Activated CD4-positive, alpha-beta T cell treated with anti-CD3 and anti-CD28 coated beads, Interleukin-2, amount 10 ng/mL, durations not matched to agents 7 days and 5 days (primary cell): ENCODE measurements at regions not wholly inside any gene's neighbourhood (a gene's known extent, or its start where the extent isn't known, plus 50 kb on each side); places are given as distances from the start of the nearest gene placed in this dataset.

Source experiments
- CTCF ChIA-PET: fragments of 350-600 bp; sonication (Branson Sonifier 250); formaldehyde crosslinking; loops from one replicate; lab custom pipeline; 2021; ENCODE audit warnings: antibody characterized with exemption; lab: Charles Lee
- POLR2A ChIA-PET: fragments of 350-600 bp; sonication (Branson Sonifier 250); formaldehyde crosslinking; loops from one replicate; lab custom pipeline; 2021; ENCODE audit warnings: antibody characterized with exemption; lab: Charles Lee
- DNase-seq: peaks from one replicate; pipeline ENCODE4 v3.0.0-alpha.2; 2020
- H3K27ac Mint-ChIP-seq: one replicate; pipeline ENCODE4 v1.8.0; 2021; ENCODE audit warnings: mild to moderate bottlenecking, moderate library complexity, mixed read lengths
- H3K27me3 Mint-ChIP-seq: one replicate; pipeline ENCODE4 v1.8.0; 2021; ENCODE audit warnings: mixed read lengths
- H3K36me3 Mint-ChIP-seq: one replicate; pipeline ENCODE4 v1.8.0; 2021; ENCODE audit warnings: low read depth, mixed read lengths
- H3K4me1 Mint-ChIP-seq: one replicate; pipeline ENCODE4 v1.8.0; 2021; ENCODE audit warnings: mixed read lengths
- H3K4me3 Mint-ChIP-seq: one replicate; pipeline ENCODE4 v1.8.0; 2021; ENCODE audit warnings: mild to moderate bottlenecking, moderate library complexity, mixed read lengths
- H3K9me3 Mint-ChIP-seq: one replicate; pipeline ENCODE4 v1.8.0; 2021; ENCODE audit warnings: mixed read lengths

- no peaks in the 10 kb centered on the region for H3K27me3 Mint-ChIP-seq
- H3K36me3 Mint-ChIP-seq, result no peaks in the 10 kb centered on the region
- POLR2A ChIA-PET, result no interaction called here
- no peak for DNase-seq
- CTCF ChIA-PET, result no interaction called here
- H3K4me1 Mint-ChIP-seq, result no peaks in the 10 kb centered on the region
- peaks cover 2% of the 10 kb centered on the region for H3K9me3 Mint-ChIP-seq
- H3K4me3 Mint-ChIP-seq, result no peak overlapping the region
- no peak overlapping the region for H3K27ac Mint-ChIP-seq
These were observed 916.6 kb downstream of the SLC4A3 start for GRCh38 chr2:220544049-220544448.

GRCh38 chr2:220550995-220551700 is 923.7 kb downstream of the SLC4A3 start:
- no peaks in the 10 kb centered on the region for H3K4me1 Mint-ChIP-seq
- H3K4me3 Mint-ChIP-seq, result no peak overlapping the region
- no peaks in the 10 kb centered on the region for H3K36me3 Mint-ChIP-seq
- H3K27ac Mint-ChIP-seq, result no peak overlapping the region
- POLR2A ChIA-PET, result no interaction called here
- no peak for DNase-seq
- CTCF ChIA-PET, result no interaction called here
- H3K9me3 Mint-ChIP-seq, result no peaks in the 10 kb centered on the region
- H3K27me3 Mint-ChIP-seq, result no peaks in the 10 kb centered on the region

GRCh38 chr2:220552790-220553535 is 925.5 kb downstream of the SLC4A3 start:
- CTCF ChIA-PET, result no interaction called here
- H3K36me3 Mint-ChIP-seq, result no peaks in the 10 kb centered on the region
- H3K27me3 Mint-ChIP-seq, result no peaks in the 10 kb centered on the region

GRCh38 chr2:220555961-220556630 is 928.7 kb downstream of the SLC4A3 start:
- CTCF ChIA-PET, result no interaction called here
- Mint-ChIP-seq H3K36me3 (no peaks in the 10 kb centered on the region), H3K4me1 (no peaks in the 10 kb centered on the region), H3K27ac (no peak overlapping the region), H3K27me3 (no peaks in the 10 kb centered on the region), H3K4me3 (no peak overlapping the region), H3K9me3 (peaks cover 3% of the 10 kb centered on the region)
- no peak for DNase-seq
- POLR2A ChIA-PET, result no interaction called here

More at GRCh38 chr2:220552790-220553535, 925.5 kb downstream of the SLC4A3 start:
- no peak for DNase-seq
- H3K9me3 Mint-ChIP-seq, result no peaks in the 10 kb centered on the region
- no peak overlapping the region for H3K4me3 Mint-ChIP-seq
- POLR2A ChIA-PET, result no interaction called here
- no peaks in the 10 kb centered on the region for H3K4me1 Mint-ChIP-seq
- no peak overlapping the region for H3K27ac Mint-ChIP-seq

DNA sequence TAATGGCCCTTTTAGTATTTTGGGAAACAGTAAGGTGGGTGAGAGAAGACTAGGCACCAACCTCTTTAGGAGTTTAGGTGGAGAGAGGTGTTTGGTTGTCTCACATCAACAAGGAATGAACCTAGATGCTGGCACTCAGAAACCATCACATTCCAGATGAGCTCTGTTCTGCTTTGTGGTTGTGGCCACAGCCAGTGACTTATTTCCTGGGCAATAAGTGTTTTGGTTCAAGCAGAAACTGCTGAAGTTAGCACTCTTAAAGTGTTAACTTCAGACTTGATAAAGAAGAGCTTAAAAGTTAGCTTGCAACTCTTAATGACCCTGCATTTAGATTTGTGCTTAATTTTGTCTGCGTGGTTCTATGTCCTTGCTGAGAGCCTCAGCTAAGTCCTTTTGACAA is 929.2 kb downstream of the SLC4A3 start:
- Mint-ChIP-seq H3K27me3 (no peaks in the 10 kb centered on the region), H3K9me3 (peaks cover 3% of the 10 kb centered on the region), H3K4me1 (no peaks in the 10 kb centered on the region), H3K36me3 (no peaks in the 10 kb centered on the region), H3K4me3 (no peak overlapping the region), H3K27ac (no peak overlapping the region)
- POLR2A ChIA-PET, result no interaction called here
- DNase-seq, result no peak
- CTCF ChIA-PET, result no interaction called here

- Mint-ChIP-seq H3K27me3 (no peaks in the 10 kb centered on the region), H3K36me3 (no peaks in the 10 kb centered on the region), H3K27ac (no peak overlapping the region), H3K4me3 (no peak overlapping the region), H3K4me1 (no peaks in the 10 kb centered on the region), H3K9me3 (peaks cover 3% of the 10 kb centered on the region)
- CTCF ChIA-PET, result no interaction called here
- no peak for DNase-seq
- POLR2A ChIA-PET, result no interaction called here
These were observed 932.8 kb downstream of the SLC4A3 start for GRCh38 chr2:220560192-220560591.

- DNase-seq, result no peak
- peaks cover 3% of the 10 kb centered on the region for H3K9me3 Mint-ChIP-seq
- POLR2A ChIA-PET, result no interaction called here
- CTCF ChIA-PET, result no interaction called here
- no peaks in the 10 kb centered on the region for H3K36me3 Mint-ChIP-seq
- no peak overlapping the region for H3K27ac Mint-ChIP-seq
- H3K4me1 Mint-ChIP-seq, result no peaks in the 10 kb centered on the region
- H3K27me3 Mint-ChIP-seq, result no peaks in the 10 kb centered on the region
- no peak overlapping the region for H3K4me3 Mint-ChIP-seq
These were observed 935.1 kb downstream of the SLC4A3 start for GRCh38 chr2:220562375-220563140.

DNA sequence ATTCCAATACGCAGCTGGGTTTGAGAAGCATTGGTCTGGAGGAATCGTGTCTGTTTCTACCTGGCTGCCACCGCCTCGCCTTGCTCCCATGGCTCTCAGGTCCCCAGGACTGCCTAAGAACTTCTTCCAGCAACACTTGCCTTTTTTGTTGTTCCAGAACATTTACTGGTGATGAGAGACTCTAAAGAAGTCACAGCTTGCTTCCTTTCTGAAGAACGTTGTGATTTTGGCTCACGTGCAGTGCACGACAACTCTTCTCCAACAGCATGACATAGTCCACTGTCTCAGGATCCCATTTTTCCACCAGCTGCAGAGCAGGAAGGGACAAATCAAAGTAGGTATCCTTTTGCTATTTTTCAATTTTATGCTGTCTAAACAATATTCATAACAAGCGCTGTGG is 940.9 kb downstream of the SLC4A3 start:
- no peaks in the 10 kb centered on the region for H3K4me1 Mint-ChIP-seq
- H3K9me3 Mint-ChIP-seq, result no peaks in the 10 kb centered on the region
- ChIA-PET CTCF (no interaction called here), POLR2A (no interaction called here)
- H3K27me3 Mint-ChIP-seq, result no peaks in the 10 kb centered on the region
- no peaks in the 10 kb centered on the region for H3K36me3 Mint-ChIP-seq
- no peak overlapping the region for H3K4me3 Mint-ChIP-seq
- no peak overlapping the region for H3K27ac Mint-ChIP-seq
- DNase-seq, result no peak

GRCh38 chr2:220569112-220569897 is 941.9 kb downstream of the SLC4A3 start:
- no peaks in the 10 kb centered on the region for H3K4me1 Mint-ChIP-seq
- H3K27ac Mint-ChIP-seq, result no peak overlapping the region
- no peak overlapping the region for H3K4me3 Mint-ChIP-seq
- H3K9me3 Mint-ChIP-seq, result no peaks in the 10 kb centered on the region
- CTCF ChIA-PET, result no interaction called here
- POLR2A ChIA-PET, result no interaction called here
- DNase-seq, result no peak
- H3K36me3 Mint-ChIP-seq, result no peaks in the 10 kb centered on the region
- H3K27me3 Mint-ChIP-seq, result no peaks in the 10 kb centered on the region

GRCh38 chr2:220572385-220572784 is 945.0 kb downstream of the SLC4A3 start:
- no peaks in the 10 kb centered on the region for H3K36me3 Mint-ChIP-seq
- no peak overlapping the region for H3K4me3 Mint-ChIP-seq
- no peaks in the 10 kb centered on the region for H3K9me3 Mint-ChIP-seq
- POLR2A ChIA-PET, result no interaction called here
- H3K27ac Mint-ChIP-seq, result no peak overlapping the region
- H3K27me3 Mint-ChIP-seq, result no peaks in the 10 kb centered on the region
- no peak for DNase-seq
- CTCF ChIA-PET, result no interaction called here
- H3K4me1 Mint-ChIP-seq, result no peaks in the 10 kb centered on the region

DNA sequence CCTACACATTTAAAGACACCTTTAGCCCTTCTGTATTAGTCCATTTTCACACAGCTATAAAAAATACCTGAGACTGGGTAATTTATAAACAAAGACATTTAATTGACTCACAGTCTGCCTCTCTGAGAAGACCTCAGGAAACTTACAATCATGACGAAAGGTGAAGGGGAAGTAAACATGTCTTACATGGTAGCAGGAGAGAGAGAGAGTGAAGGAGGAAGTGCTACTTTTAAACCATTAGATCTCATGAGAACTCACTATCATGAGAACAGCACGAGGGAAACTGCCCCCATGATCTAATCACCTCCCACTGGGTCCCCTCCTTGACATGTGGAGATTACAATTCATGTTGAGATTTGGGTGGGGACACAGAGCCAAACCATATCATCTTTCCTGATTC is 946.6 kb downstream of the SLC4A3 start:
- ChIA-PET CTCF (no interaction called here), POLR2A (no interaction called here)
- no peaks in the 10 kb centered on the region for H3K27me3 Mint-ChIP-seq
- H3K9me3 Mint-ChIP-seq, result no peaks in the 10 kb centered on the region
- no peak overlapping the region for H3K27ac Mint-ChIP-seq
- DNase-seq, result no peak
- H3K4me3 Mint-ChIP-seq, result no peak overlapping the region
- H3K4me1 Mint-ChIP-seq, result no peaks in the 10 kb centered on the region
- H3K36me3 Mint-ChIP-seq, result no peaks in the 10 kb centered on the region

- Mint-ChIP-seq H3K9me3 (no peaks in the 10 kb centered on the region), H3K4me3 (no peak overlapping the region), H3K27me3 (no peaks in the 10 kb centered on the region), H3K27ac (no peak overlapping the region), H3K4me1 (no peaks in the 10 kb centered on the region), H3K36me3 (no peaks in the 10 kb centered on the region)
- DNase-seq, result no peak
- POLR2A ChIA-PET, result no interaction called here
- CTCF ChIA-PET, result no interaction called here
These were observed 948.5 kb downstream of the SLC4A3 start for GRCh38 chr2:220575963-220576362.
